Thymus (tissue), 11 donors: ENCODE measurements at regions not wholly inside any gene's neighbourhood (a gene's known extent, or its start where the extent isn't known, plus 50 kb on each side); places are given as distances from the start of the nearest gene placed in this dataset.

Source experiments
- DNase-seq, 9 donors: peaks; one replicate each; pipeline ENCODE4 v3.0.0-alpha.2; 2013; ENCODE audit warnings: low spot score in 9 of 9, low read depth in 6 of 9, missing footprints in 1 of 9
- H3K27ac ChIP-seq, 2 donors: one replicate each; pipeline ENCODE4 v1.5.1; 2013; ENCODE audit warnings: control low read depth in 1 of 2, low read depth in 1 of 2, low read length in 1 of 2, mild to moderate bottlenecking in 1 of 2, moderate library complexity in 1 of 2
- H3K27me3 ChIP-seq, 2 donors: one replicate each; pipeline ENCODE4 v1.5.1; 2013; ENCODE audit warnings: low read length in 1 of 2; ENCODE audit not compliant: control insufficient read depth in 2 of 2, insufficient read depth in 1 of 2
- H3K36me3 ChIP-seq, 2 donors: one replicate each; pipeline ENCODE4 v1.5.1; 2013; ENCODE audit warnings: low read length in 1 of 2, mild to moderate bottlenecking in 1 of 2, moderate library complexity in 1 of 2; ENCODE audit not compliant: control insufficient read depth in 2 of 2, insufficient read depth in 2 of 2
- H3K4me1 ChIP-seq, 2 donors: one replicate each; pipeline ENCODE4 v1.5.1; 2013; ENCODE audit warnings: low read length in 2 of 2; ENCODE audit not compliant: control insufficient read depth in 2 of 2, insufficient read depth in 2 of 2
- H3K4me3 ChIP-seq, 2 donors: one replicate each; pipeline ENCODE4 v1.5.1; 2013; ENCODE audit warnings: low read length in 2 of 2, control low read depth in 1 of 2, mild to moderate bottlenecking in 1 of 2
- H3K9me3 ChIP-seq, 2 donors: one replicate each; pipeline ENCODE4 v1.5.1; 2013; ENCODE audit warnings: low read length in 1 of 2, mild to moderate bottlenecking in 1 of 2; ENCODE audit not compliant: control insufficient read depth in 2 of 2, insufficient read depth in 1 of 2
- WGBS: extraction: QIAGEN DNeasy Blood & Tissue Kit; methylation state at CpG from one replicate; pipeline ENCODE4 v1.1.7; 2013; 5-methylcytosine and 5-hydroxymethylcytosine counted together
- donor health status: healthy.

GRCh38 chr9:86893811-86894490 lies 53.4 kb downstream of the GAS1 start:
- DNase-seq: no peak
- 84% methylated on average over 6 of the region's 6 CpGs for WGBS
- Histone ChIP-seq H3K36me3 (no peaks in the 10 kb centered on the region), H3K4me3 (no peak overlapping the region), H3K4me1 (no peaks in the 10 kb centered on the region), H3K9me3 (no peaks in the 10 kb centered on the region), H3K27ac (no peak overlapping the region), H3K27me3 (no peaks in the 10 kb centered on the region)

DNA sequence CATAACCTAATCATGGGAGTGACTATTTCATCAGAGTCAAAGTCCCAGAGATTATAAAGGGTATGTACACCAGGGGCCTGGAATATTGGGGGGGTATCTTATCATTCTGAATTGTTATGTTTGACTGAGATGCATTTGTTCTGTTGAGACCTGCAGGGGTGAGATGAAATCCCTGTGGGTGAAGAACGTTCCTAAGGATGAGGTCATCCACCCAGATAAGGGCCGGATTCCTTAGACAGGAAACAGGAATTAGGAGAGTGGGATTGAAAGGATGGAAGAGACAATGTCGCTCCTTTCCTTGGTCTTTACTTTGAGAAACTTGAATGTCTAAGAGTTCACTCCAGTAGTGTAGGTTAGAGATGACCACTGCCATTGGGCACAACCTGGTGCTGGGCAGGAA lies 54.7 kb downstream of the GAS1 start:
- H3K36me3 ChIP-seq: no peaks in the 10 kb centered on the region
- H3K27me3 ChIP-seq: no peaks in the 10 kb centered on the region
- no peak overlapping the region for H3K27ac ChIP-seq
- no peak overlapping the region for H3K4me3 ChIP-seq
- DNase-seq: no peak
- H3K9me3 ChIP-seq: no peaks in the 10 kb centered on the region
- no peaks in the 10 kb centered on the region for H3K4me1 ChIP-seq
- WGBS: 65% methylated on average over 3 of the region's 3 CpGs

DNA sequence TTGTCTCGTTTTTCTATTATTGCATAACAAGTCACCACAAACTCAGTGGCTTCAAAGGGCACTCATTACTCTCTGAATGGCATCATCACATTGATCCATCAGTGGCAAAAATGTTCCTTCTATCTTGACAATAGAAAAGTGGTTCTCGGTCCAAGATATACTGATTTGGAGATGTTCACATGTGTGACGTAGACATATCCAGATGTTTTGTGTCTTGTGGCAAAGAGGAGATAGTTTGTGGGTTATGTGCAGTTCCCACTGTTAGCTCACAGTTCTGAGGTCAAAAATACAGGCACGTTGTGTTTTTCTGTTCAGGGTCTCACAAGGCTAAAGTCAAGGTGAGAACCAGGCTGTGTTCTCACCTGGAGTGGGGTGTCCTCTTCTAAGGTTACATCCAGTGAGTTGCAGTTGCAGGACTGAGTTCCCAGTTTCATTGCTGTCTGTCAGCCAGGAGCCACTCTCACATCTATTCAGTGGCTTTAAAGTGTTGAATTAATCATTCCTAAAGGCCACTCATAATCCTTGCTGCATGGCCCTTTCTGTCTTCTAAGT lies 55.3 kb downstream of the GAS1 start:
- Histone ChIP-seq H3K4me3 (no peak overlapping the region), H3K27me3 (no peaks in the 10 kb centered on the region), H3K4me1 (no peaks in the 10 kb centered on the region), H3K27ac (no peak overlapping the region), H3K36me3 (no peaks in the 10 kb centered on the region), H3K9me3 (no peaks in the 10 kb centered on the region)
- DNase-seq: no peak
- 89% methylated on average over 4 of the region's 4 CpGs for WGBS

GRCh38 chr9:86891091-86891490 lies 56.2 kb downstream of the GAS1 start:
- Histone ChIP-seq H3K9me3 (no peaks in the 10 kb centered on the region), H3K27me3 (no peaks in the 10 kb centered on the region), H3K36me3 (no peaks in the 10 kb centered on the region), H3K4me3 (no peak overlapping the region), H3K27ac (no peak overlapping the region), H3K4me1 (no peaks in the 10 kb centered on the region)
- 61% methylated on average over 3 of the region's 3 CpGs for WGBS
- DNase-seq: no peak

DNA sequence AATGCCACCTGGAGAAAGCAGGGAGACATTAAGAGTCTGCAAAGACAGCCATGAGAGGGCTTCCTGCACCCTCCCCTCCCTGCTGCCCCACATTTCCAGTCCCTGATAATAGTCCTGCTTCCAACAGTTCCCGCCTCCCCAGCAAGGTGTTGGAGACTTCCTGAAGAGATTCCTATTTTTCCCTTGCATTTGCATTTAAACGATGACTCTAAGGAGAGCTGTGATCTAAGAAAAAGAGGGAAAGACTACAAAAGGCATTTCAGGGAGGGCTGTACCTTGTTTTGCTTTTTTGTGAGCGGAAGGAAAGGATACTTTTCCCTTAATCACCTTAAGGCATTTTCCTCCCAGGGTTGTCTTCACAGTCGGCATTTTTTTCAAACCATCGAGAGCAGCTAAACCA lies 62.1 kb downstream of the GAS1 start:
- H3K27me3 ChIP-seq: no peaks in the 10 kb centered on the region
- H3K4me3 ChIP-seq: no peak overlapping the region
- H3K9me3 ChIP-seq: no peaks in the 10 kb centered on the region
- 56% methylated on average over 5 of the region's 5 CpGs for WGBS
- no peak for DNase-seq
- no peaks in the 10 kb centered on the region for H3K36me3 ChIP-seq
- H3K27ac ChIP-seq: no peak overlapping the region
- no peaks in the 10 kb centered on the region for H3K4me1 ChIP-seq

DNA sequence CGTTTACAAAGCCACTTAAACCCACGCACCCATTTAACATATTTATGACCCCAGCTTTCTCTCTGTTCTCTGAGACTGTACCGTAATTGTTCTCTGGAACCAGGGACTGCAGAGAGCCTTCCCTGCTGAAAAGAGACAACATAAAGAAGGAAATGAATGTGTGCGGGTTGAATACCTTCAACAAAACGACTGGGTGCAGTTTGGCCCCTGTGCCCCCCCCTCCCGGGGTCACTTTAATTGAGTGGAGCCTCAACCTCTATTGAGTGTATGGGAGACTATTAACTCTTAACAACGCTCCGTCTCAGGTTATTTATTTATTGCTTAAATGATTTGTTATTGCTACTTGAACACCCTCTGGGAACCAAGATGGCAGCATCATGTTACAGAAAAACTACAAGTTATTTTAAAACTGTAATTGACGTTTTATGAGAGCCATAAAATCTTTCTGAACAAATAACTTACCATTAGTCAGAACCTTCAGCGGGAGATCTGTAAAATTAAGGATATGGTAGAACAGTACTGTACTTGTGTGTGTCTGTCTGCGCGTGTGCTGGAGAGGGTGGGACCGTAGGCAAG lies 70.6 kb downstream of the GAS1 start:
- Histone ChIP-seq H3K4me3 (no peak overlapping the region), H3K36me3 (no peaks in the 10 kb centered on the region), H3K4me1 (no peaks in the 10 kb centered on the region), H3K9me3 (no peaks in the 10 kb centered on the region), H3K27ac (no peak overlapping the region), H3K27me3 (no peaks in the 10 kb centered on the region)
- 88% methylated on average over 13 of the region's 13 CpGs for WGBS
- no peak for DNase-seq

DNA sequence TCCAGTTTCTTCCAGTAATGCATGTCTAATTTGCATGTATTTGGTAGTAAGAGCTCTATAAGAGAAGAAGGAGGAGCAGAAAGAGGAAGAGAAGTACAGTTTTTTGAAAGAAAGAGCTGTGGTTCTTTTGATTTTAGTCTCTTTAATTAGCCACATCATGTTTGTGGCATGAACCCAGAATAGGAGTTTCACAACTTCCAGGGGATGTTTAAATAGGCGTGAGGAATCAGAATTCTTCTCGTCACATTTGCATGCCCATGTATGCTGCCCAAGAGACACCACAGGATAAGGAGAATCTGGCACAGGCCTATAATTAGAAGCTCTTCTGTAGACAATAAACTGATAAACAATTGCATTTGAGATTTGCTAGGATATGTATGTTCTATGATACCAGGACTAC lies 78.7 kb downstream of the GAS1 start:
- Histone ChIP-seq H3K4me3 (no peak overlapping the region), H3K9me3 (no peaks in the 10 kb centered on the region), H3K4me1 (no peaks in the 10 kb centered on the region), H3K27me3 (no peaks in the 10 kb centered on the region), H3K36me3 (no peaks in the 10 kb centered on the region), H3K27ac (no peak overlapping the region)
- no peak for DNase-seq
- 66% methylated on average over 2 of the region's 2 CpGs for WGBS

- no peaks in the 10 kb centered on the region for H3K36me3 ChIP-seq
- no peak overlapping the region for H3K27ac ChIP-seq
- H3K9me3 ChIP-seq: no peaks in the 10 kb centered on the region
- no peak for DNase-seq
- WGBS: 79% methylated on average over 5 of the region's 5 CpGs
- no peak overlapping the region for H3K4me3 ChIP-seq
- no peaks in the 10 kb centered on the region for H3K27me3 ChIP-seq
- no peaks in the 10 kb centered on the region for H3K4me1 ChIP-seq
These were observed 79.4 kb downstream of the GAS1 start for GRCh38 chr9:86867804-86868313.

GRCh38 chr9:86865952-86866351 lies 81.4 kb downstream of the GAS1 start:
- Histone ChIP-seq H3K4me3 (no peak overlapping the region), H3K9me3 (no peaks in the 10 kb centered on the region), H3K27ac (no peak overlapping the region), H3K27me3 (no peaks in the 10 kb centered on the region), H3K4me1 (no peaks in the 10 kb centered on the region), H3K36me3 (no peaks in the 10 kb centered on the region)
- DNase-seq: no peak
- WGBS: 85% methylated on average over 2 of the region's 2 CpGs
